ENCODE measurements at regions not wholly inside any gene's neighbourhood (a gene's known extent, or its start where the extent isn't known, plus 50 kb on each side); places are given as distances from the start of the nearest gene placed in this dataset.

DNA sequence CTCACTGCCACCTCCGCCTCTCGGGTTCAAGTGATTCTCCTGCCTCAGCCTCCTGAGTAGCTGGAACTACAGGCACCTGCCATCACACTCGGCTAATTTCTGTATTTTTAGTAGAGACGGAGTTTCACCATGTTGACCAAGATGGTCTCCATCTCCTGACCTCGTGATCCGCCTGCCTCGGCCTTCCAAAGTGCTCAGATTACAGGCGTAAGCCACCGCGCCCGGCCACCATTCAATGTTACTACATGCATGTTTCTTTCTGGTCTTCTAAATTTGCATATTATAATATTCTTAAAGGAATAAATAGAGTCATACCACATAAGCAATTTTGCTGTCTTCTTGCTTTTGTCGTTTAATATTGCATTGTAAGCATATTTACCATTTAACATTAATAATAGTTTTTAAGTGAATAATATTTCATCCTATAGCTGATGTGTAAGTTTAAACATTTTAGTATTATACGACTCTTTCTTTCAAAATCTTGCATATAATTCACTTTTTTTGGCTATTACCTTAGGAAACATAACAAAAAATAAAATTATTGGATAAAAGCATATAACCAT, 1270.4 kb downstream of the ADGRL3 start:
- no peak for DNase-seq
- no peak overlapping the region for H3K23ac ChIP-seq (ENCODE audit: insufficient read length, low read depth, low read length)
- H3K27ac Mint-ChIP-seq = no peak overlapping the region
- H3T11ph ChIP-seq (ENCODE audit: low read length) = no peak overlapping the region
- H3K4me1 ChIP-seq (ENCODE audit: insufficient read depth, low read length) = no peaks in the 10 kb centered on the region; the same call in 1 of the 2 replicates
- H3K4me2 ChIP-seq (ENCODE audit: insufficient read depth, insufficient read length, low read length) = no peak overlapping the region
- H2BK15ac ChIP-seq (ENCODE audit: low read depth, low read length) = no peak overlapping the region
- H3K4ac ChIP-seq (ENCODE audit: low read depth, low read length) = no peak overlapping the region
- no CpG with 5 or more reads among the region's 13 CpGs for WGBS (ENCODE audit: extremely low coverage, insufficient read length, low lambda C conversion rate)
- H4K91ac ChIP-seq (ENCODE audit: insufficient read length, low read depth, low read length) = no peak overlapping the region
- no peak overlapping the region for H2AK5ac ChIP-seq (ENCODE audit: insufficient read length, low read length)
- no peak overlapping the region for H3K18ac ChIP-seq (ENCODE audit: insufficient read length, low read depth, low read length)
- H3K9ac ChIP-seq (ENCODE audit: extremely low read depth, insufficient read length, low read length) = no peak overlapping the region
- no peaks in the 10 kb centered on the region for H4K20me1 ChIP-seq (ENCODE audit: control insufficient read depth, insufficient read depth, insufficient read length)
- no peaks in the 10 kb centered on the region; a peak in 1 of 7 replicates for H3K36me3 Mint-ChIP-seq (ENCODE audit: insufficient read depth in 1 of 3, low read depth in 3 of 3)
- H3K27ac ChIP-seq (ENCODE audit: insufficient read length, low read depth, low read length) = no peak overlapping the region
- H2BK20ac ChIP-seq (ENCODE audit: low read depth, low read length, poor library complexity, severe bottlenecking) = no peak overlapping the region
- H3K9me3 ChIP-seq (ENCODE audit: control insufficient read depth, low read depth, low read length) = no peaks in the 10 kb centered on the region
- H3K27me3 ChIP-seq (ENCODE audit: insufficient read depth, low read length) = no peaks in the 10 kb centered on the region
- H3K14ac ChIP-seq (ENCODE audit: insufficient read depth, low read length) = no peak overlapping the region
- no peak overlapping the region for H4K8ac ChIP-seq (replicated peaks; ENCODE audit: insufficient read length, low read depth, low read length)
- no peak overlapping the region for H3K4me3 Mint-ChIP-seq
- H3K79me1 ChIP-seq (ENCODE audit: insufficient read depth, low read depth, low read length, poor library complexity, severe bottlenecking) = no peaks in the 10 kb centered on the region
- no peaks in the 10 kb centered on the region for H3K79me2 ChIP-seq (ENCODE audit: insufficient read depth, low read length)
- no peak for TF ChIP-seq CTCF (conservative IDR thresholded peaks at IDR 0.05)
- H3K4me1 Mint-ChIP-seq = peaks cover 12 to 16% of the 10 kb centered on the region in 2 experiments
- H3K9me3 Mint-ChIP-seq = no peaks in the 10 kb centered on the region; a peak in 1 of 5 replicates
- no peaks in the 10 kb centered on the region for H3K23me2 ChIP-seq (ENCODE audit: insufficient read length, low read depth, low read length, poor library complexity, severe bottlenecking)
- no peak overlapping the region for H2BK5ac ChIP-seq (ENCODE audit: insufficient read length, low read length)
- H3K27me3 Mint-ChIP-seq (ENCODE audit: low read depth) = no peaks in the 10 kb centered on the region
- H4K5ac ChIP-seq (ENCODE audit: insufficient read length, low read depth, low read length) = no peak overlapping the region
- H2BK12ac ChIP-seq (ENCODE audit: insufficient read length, low read depth, low read length) = no peak overlapping the region
- H2BK120ac ChIP-seq (ENCODE audit: low read depth, low read length, poor library complexity, severe bottlenecking) = no peak overlapping the region
- H2AFZ ChIP-seq (ENCODE audit: low read length) = no peak overlapping the region
- H3K56ac ChIP-seq (ENCODE audit: insufficient read length, low read depth, low read length) = no peak overlapping the region

All from H9 (cell line).